ENCODE measurements at regions not wholly inside any gene's neighbourhood (a gene's known extent, or its start where the extent isn't known, plus 50 kb on each side); places are given as distances from the start of the nearest gene placed in this dataset.

DNA sequence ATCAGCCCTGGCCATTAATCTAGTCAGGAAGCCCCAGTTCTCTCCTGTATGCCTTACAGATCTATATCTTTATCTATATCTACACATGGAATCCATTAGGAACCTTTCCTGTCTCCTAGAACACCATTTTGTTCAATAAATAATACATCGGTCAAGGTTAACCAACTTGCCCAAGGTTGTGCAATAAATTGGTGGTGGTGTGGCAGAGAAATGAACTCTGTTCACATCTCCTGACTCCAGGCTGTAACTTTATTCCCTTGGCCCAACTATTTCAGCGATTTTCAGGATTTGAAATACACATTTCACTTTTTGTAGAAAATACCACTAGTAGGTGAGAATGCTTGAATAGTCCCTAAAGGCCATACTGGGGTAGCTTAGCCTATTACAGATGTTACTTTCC lies 712.5 kb upstream of the FZD8 start:
- no peak overlapping the region for H3K4me3 ChIP-seq
- no peaks in the 10 kb centered on the region for H3K4me1 ChIP-seq
- no peak for DNase-seq (ENCODE audit: low spot score)
- no peaks in the 10 kb centered on the region for H3K36me3 ChIP-seq
- H3K9me3 ChIP-seq, result no peaks in the 10 kb centered on the region
- no peak overlapping the region for H3K27ac ChIP-seq
- TF ChIP-seq, protein P1, sequence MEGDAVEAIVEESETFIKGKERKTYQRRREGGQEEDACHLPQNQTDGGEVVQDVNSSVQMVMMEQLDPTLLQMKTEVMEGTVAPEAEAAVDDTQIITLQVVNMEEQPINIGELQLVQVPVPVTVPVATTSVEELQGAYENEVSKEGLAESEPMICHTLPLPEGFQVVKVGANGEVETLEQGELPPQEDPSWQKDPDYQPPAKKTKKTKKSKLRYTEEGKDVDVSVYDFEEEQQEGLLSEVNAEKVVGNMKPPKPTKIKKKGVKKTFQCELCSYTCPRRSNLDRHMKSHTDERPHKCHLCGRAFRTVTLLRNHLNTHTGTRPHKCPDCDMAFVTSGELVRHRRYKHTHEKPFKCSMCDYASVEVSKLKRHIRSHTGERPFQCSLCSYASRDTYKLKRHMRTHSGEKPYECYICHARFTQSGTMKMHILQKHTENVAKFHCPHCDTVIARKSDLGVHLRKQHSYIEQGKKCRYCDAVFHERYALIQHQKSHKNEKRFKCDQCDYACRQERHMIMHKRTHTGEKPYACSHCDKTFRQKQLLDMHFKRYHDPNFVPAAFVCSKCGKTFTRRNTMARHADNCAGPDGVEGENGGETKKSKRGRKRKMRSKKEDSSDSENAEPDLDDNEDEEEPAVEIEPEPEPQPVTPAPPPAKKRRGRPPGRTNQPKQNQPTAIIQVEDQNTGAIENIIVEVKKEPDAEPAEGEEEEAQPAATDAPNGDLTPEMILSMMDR (IDR thresholded peaks at IDR 0.05), result no peak
- H3K27me3 ChIP-seq, result no peaks in the 10 kb centered on the region

DNA sequence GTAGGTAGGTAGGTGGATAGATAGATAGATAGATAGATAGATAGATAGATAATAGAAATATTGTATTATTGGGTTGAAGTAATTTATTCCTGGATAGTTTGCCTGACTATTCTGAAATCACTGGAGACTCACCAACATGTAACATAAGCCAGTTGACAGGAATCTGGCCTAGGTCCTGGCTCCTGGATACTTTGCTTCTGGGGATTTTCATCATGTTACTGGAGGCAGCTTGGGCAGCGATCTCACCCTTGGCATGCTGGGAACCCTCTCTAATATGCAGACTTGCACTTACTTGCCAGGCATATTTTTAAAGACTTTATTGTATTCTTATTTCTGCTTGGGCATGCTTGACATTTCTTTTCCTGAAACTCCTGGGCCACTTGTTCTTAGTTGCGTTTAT lies 709.1 kb upstream of the FZD8 start:
- no peak overlapping the region for H3K27ac ChIP-seq
- no peaks in the 10 kb centered on the region for H3K9me3 ChIP-seq
- TF ChIP-seq, protein P1 (IDR thresholded peaks at IDR 0.05), result no peak
- H3K36me3 ChIP-seq, result no peaks in the 10 kb centered on the region
- DNase-seq (ENCODE audit: low spot score), result no peak
- H3K4me3 ChIP-seq, result no peak overlapping the region
- H3K27me3 ChIP-seq, result no peaks in the 10 kb centered on the region
- no peaks in the 10 kb centered on the region for H3K4me1 ChIP-seq

DNA sequence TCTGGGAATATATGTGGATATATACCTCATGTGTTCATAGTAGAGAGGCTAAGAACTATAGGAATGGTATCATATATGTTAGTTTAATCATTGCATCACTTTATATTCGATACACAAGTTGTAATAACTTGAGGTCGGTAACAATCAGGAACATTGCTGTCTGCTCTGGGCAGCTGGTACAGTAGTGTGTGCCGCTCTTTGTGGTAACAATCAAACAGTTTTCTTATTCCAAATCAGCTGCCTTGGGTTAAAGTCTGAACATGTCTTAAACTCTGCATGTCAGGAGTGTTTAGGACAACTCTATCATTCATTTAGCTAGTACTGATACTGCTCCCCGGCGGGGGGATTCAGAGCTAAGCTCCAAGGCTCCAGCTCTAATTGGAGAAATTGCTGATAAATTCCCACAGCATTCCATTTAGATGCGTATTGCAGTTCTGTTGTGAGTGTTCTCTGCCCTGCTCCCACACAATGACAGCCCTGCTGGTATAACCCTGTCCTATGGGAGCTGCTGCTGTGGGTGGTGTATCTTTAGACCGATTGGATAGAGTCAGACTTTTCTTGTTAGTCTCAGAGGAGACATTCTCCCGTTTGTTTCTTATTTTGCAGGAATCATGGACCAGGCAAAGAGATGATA lies 707.5 kb upstream of the FZD8 start:
- Histone ChIP-seq H3K27ac (no peak overlapping the region), H3K9me3 (no peaks in the 10 kb centered on the region), H3K4me1 (no peaks in the 10 kb centered on the region), H3K36me3 (no peaks in the 10 kb centered on the region), H3K4me3 (no peak overlapping the region), H3K27me3 (no peaks in the 10 kb centered on the region)
- DNase-seq (ENCODE audit: low spot score), result no peak
- TF ChIP-seq, protein P1 (IDR thresholded peaks at IDR 0.05), result no peak

DNA sequence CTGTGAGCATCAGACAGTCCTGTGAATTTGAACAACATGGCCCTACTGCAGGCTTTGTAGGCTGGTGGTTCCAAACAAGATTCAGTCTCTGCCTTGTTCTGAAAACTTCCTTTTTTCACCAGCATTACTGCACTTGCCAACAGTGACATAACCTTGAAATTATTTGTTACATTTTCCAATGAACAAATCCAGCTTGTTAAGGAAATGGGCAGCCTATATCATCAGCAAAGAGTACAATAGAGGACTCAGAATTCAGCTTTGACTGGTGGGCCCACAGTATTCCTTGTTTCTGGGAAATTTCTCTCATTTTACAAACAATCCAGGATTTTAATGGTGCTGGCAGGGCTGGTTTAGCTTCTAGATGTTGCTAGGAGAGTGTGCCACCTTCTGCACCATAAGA lies 703.7 kb upstream of the FZD8 start:
- no peak overlapping the region for H3K4me3 ChIP-seq
- TF ChIP-seq, protein P1 (IDR thresholded peaks at IDR 0.05), result no peak
- H3K27ac ChIP-seq, result no peak overlapping the region
- DNase-seq (ENCODE audit: low spot score), result no peak
- no peaks in the 10 kb centered on the region for H3K36me3 ChIP-seq
- H3K27me3 ChIP-seq, result no peaks in the 10 kb centered on the region
- H3K4me1 ChIP-seq, result no peaks in the 10 kb centered on the region
- no peaks in the 10 kb centered on the region for H3K9me3 ChIP-seq

DNA sequence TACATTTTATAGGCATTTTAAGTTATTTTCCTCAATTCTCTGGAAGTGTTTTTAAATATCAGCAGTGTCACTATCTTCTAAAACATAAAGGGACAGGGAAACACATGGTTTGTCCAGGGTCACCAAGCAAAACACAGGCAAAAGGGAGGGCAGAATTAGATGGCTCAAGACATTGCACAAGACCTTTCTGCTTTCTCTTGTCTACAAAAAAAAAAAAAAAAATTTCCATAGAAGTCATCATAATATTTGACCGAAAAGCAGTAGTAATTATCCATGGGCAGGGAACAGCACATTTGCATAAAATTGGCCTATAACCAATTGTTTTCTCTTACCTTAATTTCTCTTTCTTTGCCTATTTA lies 703.1 kb upstream of the FZD8 start:
- Histone ChIP-seq H3K9me3 (no peaks in the 10 kb centered on the region), H3K4me1 (no peaks in the 10 kb centered on the region), H3K27me3 (no peaks in the 10 kb centered on the region), H3K36me3 (no peaks in the 10 kb centered on the region), H3K27ac (no peak overlapping the region), H3K4me3 (no peak overlapping the region)
- TF ChIP-seq, protein P1 (IDR thresholded peaks at IDR 0.05), result no peak
- DNase-seq (ENCODE audit: low spot score), result no peak

All from right atrium auricular region (tissue), 2 donors.